ENCODE measurements at regions not wholly inside any gene's neighbourhood (a gene's known extent, or its start where the extent isn't known, plus 50 kb on each side); places are given as distances from the start of the nearest gene placed in this dataset.
A peak's percentile ranks its signal among the peaks of the same experiment; 100 is the strongest.
"Not testable (repeated sequence)": the region's sequence is repeated elsewhere in the genome, so short reads cannot be mapped to it uniquely, and the experiment has no call there.

GRCh38 chr15:22401207-22401606 is 57.5 kb upstream of the GOLGA6L22 start:
- H3K79me2 ChIP-seq (ENCODE audit: insufficient read depth, low read length); H2AFZ ChIP-seq (ENCODE audit: low read depth, low read length, poor library complexity, severe bottlenecking); H3K27me3 ChIP-seq (ENCODE audit: insufficient read depth, low read length); H3K9ac ChIP-seq (ENCODE audit: low read length); H3K27ac ChIP-seq (ENCODE audit: low read depth, low read length); ATAC-seq; BruUV-seq (replicated peaks); H3K4me2 ChIP-seq (ENCODE audit: low read length); CTCF ChIA-PET; H3K4me3 ChIP-seq (replicated peaks in 1 of 2; ENCODE audit: low read depth in 1 of 2, low read length in 2 of 2); DNase-seq (ENCODE audit: low read depth, low spot score); RAD21 ChIA-PET (ENCODE audit: low non-redundant PET in 1 of 2, low total read pairs in 2 of 2, uncharacterized antibody in 2 of 2, unreplicated experiment in 2 of 2); H4K20me1 ChIP-seq (ENCODE audit: insufficient read depth); H3K36me3 ChIP-seq (ENCODE audit: control insufficient read depth in 1 of 2, insufficient read depth in 2 of 2, low read length in 2 of 2); POLR2A ChIA-PET; H3K9me2 ChIP-seq (ENCODE audit: insufficient read depth); intact Hi-C loops (cut with micrococcal nuclease); H3K4me1 ChIP-seq (ENCODE audit: control insufficient read depth in 1 of 2, insufficient read depth in 2 of 2, low read length in 2 of 2); H3K9me3 ChIP-seq (ENCODE audit: control insufficient read depth in 1 of 2, insufficient read depth in 1 of 2, low read depth in 1 of 2, low read length in 2 of 2): not testable (repeated sequence)

DNA sequence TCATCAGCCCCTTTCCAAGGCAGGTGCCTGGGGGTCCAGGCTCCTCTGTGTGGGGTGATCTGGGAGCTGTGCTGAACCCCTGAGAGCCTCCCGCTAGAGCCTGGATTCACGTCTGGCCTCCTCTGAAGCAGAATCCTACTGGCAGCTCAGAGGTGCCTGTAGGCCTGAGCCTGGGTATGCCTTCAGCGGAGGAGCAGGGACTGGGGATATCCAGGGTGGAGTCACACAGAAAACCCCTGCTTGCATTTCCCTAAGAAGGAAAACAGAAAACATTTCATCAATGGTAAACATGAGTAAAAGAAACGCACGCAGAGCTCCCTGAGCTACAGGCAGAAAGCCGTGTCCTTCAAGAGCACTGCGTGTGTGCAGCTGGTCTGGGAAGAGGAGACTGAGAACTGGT is 57.0 kb upstream of the GOLGA6L22 start:
- H3K27ac ChIP-seq (ENCODE audit: low read depth, low read length); intact Hi-C loops (cut with micrococcal nuclease); POLR2A ChIA-PET; H3K36me3 ChIP-seq (ENCODE audit: control insufficient read depth in 1 of 2, insufficient read depth in 2 of 2, low read length in 2 of 2); H3K9ac ChIP-seq (ENCODE audit: low read length); H3K4me1 ChIP-seq (ENCODE audit: control insufficient read depth in 1 of 2, insufficient read depth in 2 of 2, low read length in 2 of 2); H3K9me3 ChIP-seq (ENCODE audit: control insufficient read depth in 1 of 2, insufficient read depth in 1 of 2, low read depth in 1 of 2, low read length in 2 of 2); H3K4me2 ChIP-seq (ENCODE audit: low read length); BruUV-seq (replicated peaks); DNase-seq (ENCODE audit: low read depth, low spot score); H4K20me1 ChIP-seq (ENCODE audit: insufficient read depth); H3K79me2 ChIP-seq (ENCODE audit: insufficient read depth, low read length); ATAC-seq; CTCF ChIA-PET; H3K27me3 ChIP-seq (ENCODE audit: insufficient read depth, low read length); H3K4me3 ChIP-seq (replicated peaks in 1 of 2; ENCODE audit: low read depth in 1 of 2, low read length in 2 of 2); H3K9me2 ChIP-seq (ENCODE audit: insufficient read depth); H2AFZ ChIP-seq (ENCODE audit: low read depth, low read length, poor library complexity, severe bottlenecking); RAD21 ChIA-PET (ENCODE audit: low non-redundant PET in 1 of 2, low total read pairs in 2 of 2, uncharacterized antibody in 2 of 2, unreplicated experiment in 2 of 2): not testable (repeated sequence)

GRCh38 chr15:22405765-22406164 is 52.9 kb upstream of the GOLGA6L22 start:
- H4K20me1 ChIP-seq (ENCODE audit: insufficient read depth); H3K79me2 ChIP-seq (ENCODE audit: insufficient read depth, low read length); H3K4me2 ChIP-seq (ENCODE audit: low read length); H3K4me3 ChIP-seq (replicated peaks in 1 of 2; ENCODE audit: low read depth in 1 of 2, low read length in 2 of 2); H3K4me1 ChIP-seq (ENCODE audit: control insufficient read depth in 1 of 2, insufficient read depth in 2 of 2, low read length in 2 of 2); H3K27me3 ChIP-seq (ENCODE audit: insufficient read depth, low read length); POLR2A ChIA-PET; RAD21 ChIA-PET (ENCODE audit: low non-redundant PET in 1 of 2, low total read pairs in 2 of 2, uncharacterized antibody in 2 of 2, unreplicated experiment in 2 of 2); H3K36me3 ChIP-seq (ENCODE audit: control insufficient read depth in 1 of 2, insufficient read depth in 2 of 2, low read length in 2 of 2); DNase-seq (ENCODE audit: low read depth, low spot score); H3K27ac ChIP-seq (ENCODE audit: low read depth, low read length); H3K9me2 ChIP-seq (ENCODE audit: insufficient read depth); H3K9ac ChIP-seq (ENCODE audit: low read length); H3K9me3 ChIP-seq (ENCODE audit: control insufficient read depth in 1 of 2, insufficient read depth in 1 of 2, low read depth in 1 of 2, low read length in 2 of 2); CTCF ChIA-PET; H2AFZ ChIP-seq (ENCODE audit: low read depth, low read length, poor library complexity, severe bottlenecking); intact Hi-C loops (cut with micrococcal nuclease); BruUV-seq (replicated peaks): not testable (repeated sequence)
- peak; percentile 67 for ATAC-seq
